Common myeloid progenitor, CD34-positive (primary cell): ENCODE measurements at regions not wholly inside any gene's neighbourhood (a gene's known extent, or its start where the extent isn't known, plus 50 kb on each side); places are given as distances from the start of the nearest gene placed in this dataset.

Experiments used
- CTCF ChIA-PET: fragments of 350-600 bp; sonication (Branson Sonifier 250); formaldehyde crosslinking; loops from one replicate; lab custom pipeline; 2021; ENCODE audit warnings: antibody characterized with exemption; lab: Charles Lee
- POLR2A ChIA-PET: fragments of 350-600 bp; sonication (Branson Sonifier 250); formaldehyde crosslinking; loops from one replicate; lab custom pipeline; 2021; ENCODE audit warnings: antibody characterized with exemption; lab: Charles Lee
- DNase-seq, 3 donors: peaks; one replicate each; pipeline versions ENCODE4 v3.0.0 to v3.0.0-alpha.2; 2013
- H3K27ac ChIP-seq, 2 experiments: 1 replicate in 1 of 2; 2 replicates in 1 of 2; pipeline ENCODE4 v1.7.0; 2013; ENCODE audit warnings: inconsistent platforms in 2 of 2, low read length in 2 of 2, mild to moderate bottlenecking in 2 of 2, low read depth in 1 of 2, moderate library complexity in 1 of 2; ENCODE audit not compliant: severe bottlenecking in 2 of 2, insufficient read depth in 1 of 2, poor library complexity in 1 of 2
- H3K27me3 ChIP-seq, 5 experiments: replicated peaks in 2 of 5; 1 replicate in 3 of 5; 2 replicates in 2 of 5; pipeline versions ENCODE4 v1.6.1 to v1.7.0; 2013; ENCODE audit warnings: low read length in 4 of 5, mild to moderate bottlenecking in 2 of 5, moderate library complexity in 2 of 5, inconsistent platforms in 1 of 5; ENCODE audit not compliant: insufficient read depth in 5 of 5, control insufficient read depth in 4 of 5
- H3K36me3 ChIP-seq, 4 experiments: 1 replicate in 2 of 4; 2 replicates in 2 of 4; pipeline versions ENCODE4 v1.6.1 to v1.7.0; 2013; ENCODE audit warnings: low read length in 3 of 4, control low read depth in 1 of 4, mild to moderate bottlenecking in 1 of 4; ENCODE audit not compliant: control insufficient read depth in 4 of 4, insufficient read depth in 4 of 4
- H3K4me1 ChIP-seq, 4 experiments: 1 replicate in 3 of 4; 2 replicates in 1 of 4; pipeline versions ENCODE4 v1.6.1 to v1.7.1; 2013; ENCODE audit warnings: low read length in 3 of 4, mild to moderate bottlenecking in 3 of 4, control low read depth in 1 of 4, inconsistent platforms in 1 of 4, moderate library complexity in 1 of 4; ENCODE audit not compliant: control insufficient read depth in 4 of 4, insufficient read depth in 4 of 4; ENCODE audit errors: control extremely low read depth in 1 of 4
- H3K4me3 ChIP-seq, 7 experiments: 1 replicate in 4 of 7; 2 replicates in 3 of 7; pipeline versions ENCODE4 v1.5.1 to v1.7.0; 2013; ENCODE audit warnings: mild to moderate bottlenecking in 7 of 7, low read length in 6 of 7, moderate library complexity in 6 of 7, inconsistent platforms in 2 of 7, low read depth in 2 of 7, control low read depth in 1 of 7; ENCODE audit not compliant: insufficient read depth in 4 of 7, control insufficient read depth in 1 of 7; ENCODE audit errors: extremely low read depth in 1 of 7
- H3K9me3 ChIP-seq, 5 experiments: 1 replicate in 4 of 5; 2 replicates in 1 of 5; pipeline versions ENCODE4 v1.6.1 to v1.7.1; 2013; ENCODE audit warnings: low read length in 4 of 5, mild to moderate bottlenecking in 2 of 5, inconsistent platforms in 1 of 5, low read depth in 1 of 5, moderate library complexity in 1 of 5; ENCODE audit not compliant: control insufficient read depth in 4 of 5, insufficient read depth in 2 of 5; ENCODE audit errors: control extremely low read depth in 1 of 5
- WGBS: methylation state at CpG from one replicate; pipeline ENCODE4 v1.1.5; 2013; ENCODE audit not compliant: insufficient coverage; 5-methylcytosine and 5-hydroxymethylcytosine counted together

GRCh38 chr7:41579961-41580935 lies 122.6 kb downstream of the INHBA start:
- H3K36me3 ChIP-seq = no peaks in the 10 kb centered on the region
- CTCF ChIA-PET = interaction anchor here (1.3 kb wide), 1 partner anchor 11 kb away, joined by 3 read pairs; no protein-coding TSS in a partner anchor
- POLR2A ChIA-PET = no interaction called here
- H3K4me3 ChIP-seq = no peak overlapping the region
- H3K27me3 ChIP-seq = no peaks in the 10 kb centered on the region
- WGBS = 94% methylated on average over 2 of the region's 3 CpGs
- H3K9me3 ChIP-seq = no peaks in the 10 kb centered on the region
- H3K4me1 ChIP-seq = no peaks in the 10 kb centered on the region
- H3K27ac ChIP-seq = no peak overlapping the region
- no peak for DNase-seq

GRCh38 chr7:41578700-41579099 lies 124.2 kb downstream of the INHBA start:
- 100% methylated on average over 1 of the region's 1 CpG for WGBS
- ChIA-PET CTCF (interaction anchor here (0.6 kb wide), 1 partner anchor 11 kb away, joined by 3 read pairs; no protein-coding TSS in a partner anchor), POLR2A (no interaction called here)
- no peak overlapping the region for H3K4me3 ChIP-seq
- no peak overlapping the region for H3K27ac ChIP-seq
- no peaks in the 10 kb centered on the region for H3K36me3 ChIP-seq
- H3K27me3 ChIP-seq = no peaks in the 10 kb centered on the region
- peaks cover 0 to 5% (median 2%) of the 10 kb centered on the region in 4 experiments for H3K4me1 ChIP-seq
- no peaks in the 10 kb centered on the region for H3K9me3 ChIP-seq
- DNase-seq = peak in 2 of 3 donors; percentile 36 to 56

DNA sequence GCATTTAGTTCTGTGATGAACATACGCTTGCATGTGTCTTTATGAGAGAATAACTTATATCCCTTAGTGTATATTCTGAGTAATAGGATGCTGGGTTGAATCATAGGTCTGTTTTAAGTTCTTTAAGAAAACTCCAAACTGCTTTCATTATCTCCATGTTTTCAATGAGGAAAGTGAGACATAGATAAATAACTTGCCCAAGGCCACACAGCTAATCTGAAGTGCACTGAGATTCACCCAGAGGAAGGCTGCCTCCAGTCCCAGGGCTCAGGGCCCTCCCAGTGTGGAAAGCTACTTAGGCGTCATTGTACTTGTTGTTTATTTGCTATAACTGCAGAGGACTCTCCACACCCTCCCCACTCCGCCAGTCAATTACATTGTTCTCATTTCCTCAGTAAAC lies 126.7 kb downstream of the INHBA start:
- no peaks in the 10 kb centered on the region for H3K27me3 ChIP-seq
- peaks cover 0 to 6% (median 2%) of the 10 kb centered on the region in 4 experiments for H3K4me1 ChIP-seq
- no peaks in the 10 kb centered on the region for H3K36me3 ChIP-seq
- H3K4me3 ChIP-seq = no peak overlapping the region
- ChIA-PET POLR2A (no interaction called here), CTCF (interaction anchor here (0.6 kb wide), 1 partner anchor 38 kb away, joined by 3 read pairs; no protein-coding TSS in a partner anchor)
- WGBS = no CpG with 5 or more reads among the region's 3 CpGs
- no peak overlapping the region for H3K27ac ChIP-seq
- no peak for DNase-seq
- H3K9me3 ChIP-seq = no peaks in the 10 kb centered on the region

- Histone ChIP-seq H3K27me3 (no peaks in the 10 kb centered on the region), H3K9me3 (no peaks in the 10 kb centered on the region), H3K36me3 (no peaks in the 10 kb centered on the region), H3K4me3 (no peak overlapping the region), H3K4me1 (peaks cover 0 to 6% (median 2%) of the 10 kb centered on the region in 4 experiments), H3K27ac (no peak overlapping the region)
- DNase-seq = peak in 2 of 3 donors; percentile 25 to 36
- ChIA-PET POLR2A (interaction anchor here (0.7 kb wide), 1 partner anchor 13 kb away, joined by 4 read pairs; no protein-coding TSS in a partner anchor), CTCF (interaction anchor here (1.6 to 1.7 kb wide), 2 partner anchors 8 to 10 kb away, joined by 3 to 5 read pairs; no protein-coding TSS in a partner anchor)
Observed at GRCh38 chr7:41574377-41574776, 128.5 kb downstream of the INHBA start.

- CTCF ChIA-PET = interaction anchor here (0.8 to 1.7 kb wide), 3 partner anchors 8 to 120 kb away, joined by 3 to 5 read pairs (median 3); no protein-coding TSS in a partner anchor
- POLR2A ChIA-PET = interaction anchor here (0.5 to 0.7 kb wide), 2 partner anchors 13 to 85 kb away, joined by 3 to 4 read pairs; no protein-coding TSS in a partner anchor
- H3K9me3 ChIP-seq = no peaks in the 10 kb centered on the region
Observed at GRCh38 chr7:41573862-41574261, 129.0 kb downstream of the INHBA start.

DNA sequence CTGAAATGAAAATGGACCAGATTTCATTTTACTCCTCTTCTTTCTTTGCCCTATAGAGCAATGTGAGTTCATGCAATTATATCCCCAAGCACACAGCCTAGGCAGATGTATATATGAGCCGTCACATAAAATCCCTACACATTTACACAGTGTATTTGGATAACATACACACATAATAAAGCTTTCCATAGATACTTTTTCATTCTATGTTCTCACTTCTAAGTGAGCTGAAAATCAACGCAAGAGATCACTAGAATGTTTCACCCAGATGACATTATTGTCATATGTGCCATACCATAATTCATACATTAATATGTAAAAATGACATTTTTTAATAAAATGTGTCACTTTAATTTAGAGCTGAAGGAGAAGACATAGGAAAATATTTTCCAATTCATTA lies 129.4 kb downstream of the INHBA start:
- Histone ChIP-seq H3K27ac (no peak overlapping the region), H3K36me3 (no peaks in the 10 kb centered on the region), H3K4me3 (no peak overlapping the region), H3K4me1 (peaks cover 0 to 6% (median 2%) of the 10 kb centered on the region in 4 experiments), H3K9me3 (no peaks in the 10 kb centered on the region), H3K27me3 (no peaks in the 10 kb centered on the region)
- CTCF ChIA-PET = interaction anchor here (0.8 to 1.7 kb wide), 3 partner anchors 9 to 121 kb away, joined by 3 to 5 read pairs (median 3); no protein-coding TSS in a partner anchor
- DNase-seq = no peak
- POLR2A ChIA-PET = interaction anchor here (0.5 kb wide), 1 partner anchor 85 kb away, joined by 3 read pairs; no protein-coding TSS in a partner anchor
- 100% methylated on average over 1 of the region's 2 CpGs for WGBS

More at GRCh38 chr7:41573862-41574261, 129.0 kb downstream of the INHBA start:
- DNase-seq = peak in 2 of 3 donors; percentile 25 to 46
- Histone ChIP-seq H3K4me1 (peaks cover 0 to 6% (median 2%) of the 10 kb centered on the region in 4 experiments), H3K27me3 (no peaks in the 10 kb centered on the region), H3K27ac (no peak overlapping the region), H3K4me3 (no peak overlapping the region), H3K36me3 (no peaks in the 10 kb centered on the region)
- no CpG with 5 or more reads among the region's 1 CpG for WGBS
